Ovary (tissue), 7 donors: ENCODE measurements at regions not wholly inside any gene's neighbourhood (a gene's known extent, or its start where the extent isn't known, plus 50 kb on each side); places are given as distances from the start of the nearest gene placed in this dataset.

Experiments
- DNase-seq, 5 donors: peaks; one replicate each; pipeline ENCODE4 v3.0.0-alpha.2; 2019 to 2020
- H3K27ac ChIP-seq, 2 donors: fragments of 200-600 bp; one replicate each; pipeline versions ENCODE4 v1.5.1 to v1.8.0; 2019 to 2022
- H3K27me3 ChIP-seq: fragments of 200-600 bp; one replicate; pipeline ENCODE4 v1.8.0; 2022
- H3K36me3 ChIP-seq: fragments of 200-600 bp; sonication (generic); one replicate; pipeline ENCODE4 v1.5.1; 2019
- H3K4me1 ChIP-seq: one replicate; pipeline ENCODE4 v1.8.1; 2013; ENCODE audit warnings: mild to moderate bottlenecking, moderate library complexity; ENCODE audit not compliant: insufficient read depth
- H3K4me3 ChIP-seq: fragments of 200-600 bp; sonication (generic); one replicate; pipeline ENCODE4 v1.5.1; 2017
- H3K9me3 ChIP-seq, 2 donors: fragments of 200-600 bp in 1 of 2; sonication (generic) in 1 of 2; one replicate each; pipeline versions ENCODE4 v1.5.1 to v1.8.1; 2013 to 2019; ENCODE audit warnings: mild to moderate bottlenecking in 1 of 2, moderate library complexity in 1 of 2
- EP300 ChIP-seq: sonication (generic); formaldehyde crosslinking; IDR thresholded peaks from one replicate; pipeline ENCODE4 v1.6.1; 2017; ENCODE audit warnings: antibody characterized with exemption
- POLR2A ChIP-seq: fragments of 450-650 bp; IDR thresholded peaks from one replicate; pipeline ENCODE4 v1.6.1; 2017; ENCODE audit warnings: antibody characterized with exemption, mild to moderate bottlenecking, moderate library complexity
- WGBS, 3 donors: extraction: QIAGEN DNeasy Blood & Tissue Kit in 1 of 3; methylation state at CpG; one replicate each; pipeline versions ENCODE4 v1.1.5 to v1.1.7; 2013 to 2017; 5-methylcytosine and 5-hydroxymethylcytosine counted together
- intact Hi-C, 4 donors: fragments of 100-400 bp; cut with DNase I; formaldehyde crosslinking; loops; one replicate each; pipeline versions ENCODE4 v1.11.0 to v1.15.1; 2022 to 2023
- TF ChIP-seq, protein P1 (sequence below), 3 donors: fragments of 450-650 bp in 2 of 3; fragments of 200-600 bp in 1 of 3; IDR thresholded peaks; one replicate each; pipeline versions ENCODE4 v1.5.1 to v1.8.0; 2016 to 2022; ENCODE audit warnings: antibody characterized with exemption in 3 of 3, mild to moderate bottlenecking in 1 of 3
- donor health status: DM: no; HTN: no; CAD: no; lungs with moderate emphysema.
- donor health status: DM: no; HTN: no; CAD: no.
- donor health status: Bipolar disorder and iron deficiency.
- donor health status: DM: no; HTN: no; CAD: no.
- donor health status: DM: yes; HTN: yes; CAD: no.

DNA sequence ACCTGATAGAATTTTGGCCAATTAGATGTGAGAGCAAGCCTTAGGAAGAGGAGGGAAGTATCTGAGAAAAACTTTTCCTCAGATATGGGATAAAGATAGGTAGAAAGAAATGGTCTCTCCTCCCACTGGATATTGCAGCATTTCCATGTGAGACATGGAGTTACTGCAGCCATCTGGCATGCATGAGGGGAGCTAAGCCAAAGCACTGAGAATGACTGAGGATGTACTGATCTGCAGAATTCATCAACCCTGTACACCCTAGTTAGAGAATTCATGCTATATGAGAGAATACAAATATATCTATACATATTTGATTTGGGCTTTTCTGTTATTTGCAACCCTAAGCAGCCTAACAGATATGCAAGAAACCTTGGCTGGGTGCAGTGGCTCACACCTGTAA is 52.5 kb upstream of the RPL34 start:
- H3K4me3 ChIP-seq, result no peak overlapping the region
- H3K36me3 ChIP-seq, result no peaks in the 10 kb centered on the region
- intact Hi-C loops, result loop anchor here in 1 of 4 donors (10.0 kb wide), 1 partner anchor 543 kb away; no protein-coding TSS in a partner anchor
- TF ChIP-seq, protein P1, sequence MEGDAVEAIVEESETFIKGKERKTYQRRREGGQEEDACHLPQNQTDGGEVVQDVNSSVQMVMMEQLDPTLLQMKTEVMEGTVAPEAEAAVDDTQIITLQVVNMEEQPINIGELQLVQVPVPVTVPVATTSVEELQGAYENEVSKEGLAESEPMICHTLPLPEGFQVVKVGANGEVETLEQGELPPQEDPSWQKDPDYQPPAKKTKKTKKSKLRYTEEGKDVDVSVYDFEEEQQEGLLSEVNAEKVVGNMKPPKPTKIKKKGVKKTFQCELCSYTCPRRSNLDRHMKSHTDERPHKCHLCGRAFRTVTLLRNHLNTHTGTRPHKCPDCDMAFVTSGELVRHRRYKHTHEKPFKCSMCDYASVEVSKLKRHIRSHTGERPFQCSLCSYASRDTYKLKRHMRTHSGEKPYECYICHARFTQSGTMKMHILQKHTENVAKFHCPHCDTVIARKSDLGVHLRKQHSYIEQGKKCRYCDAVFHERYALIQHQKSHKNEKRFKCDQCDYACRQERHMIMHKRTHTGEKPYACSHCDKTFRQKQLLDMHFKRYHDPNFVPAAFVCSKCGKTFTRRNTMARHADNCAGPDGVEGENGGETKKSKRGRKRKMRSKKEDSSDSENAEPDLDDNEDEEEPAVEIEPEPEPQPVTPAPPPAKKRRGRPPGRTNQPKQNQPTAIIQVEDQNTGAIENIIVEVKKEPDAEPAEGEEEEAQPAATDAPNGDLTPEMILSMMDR (IDR thresholded peaks at IDR 0.05), result no peak
- TF ChIP-seq EP300 (no peak), POLR2A (no peak)
- DNase-seq, result no peak
- no peaks in the 10 kb centered on the region for H3K9me3 ChIP-seq
- no peak overlapping the region for H3K27ac ChIP-seq
- no peaks in the 10 kb centered on the region for H3K4me1 ChIP-seq
- H3K27me3 ChIP-seq, result no peaks in the 10 kb centered on the region

DNA sequence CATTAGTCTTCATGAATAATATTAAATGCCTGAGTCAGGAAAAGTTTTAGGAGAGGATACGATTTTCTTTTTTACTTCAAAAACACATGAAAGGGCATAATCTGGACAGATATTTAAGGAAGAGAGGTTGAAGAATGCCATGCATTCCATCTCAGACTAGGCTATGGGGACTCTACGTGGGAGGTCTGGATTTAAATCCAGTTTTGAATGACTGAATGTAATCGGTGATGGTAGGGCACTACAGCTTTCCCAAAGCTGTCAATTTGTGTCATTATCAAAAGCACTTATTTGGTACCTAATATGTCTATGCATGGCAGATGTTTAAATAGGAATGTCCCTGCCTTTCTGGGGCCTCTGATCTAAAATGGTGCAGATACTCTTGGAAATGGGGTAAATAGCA is 59.3 kb upstream of the RPL34 start:
- TF ChIP-seq POLR2A (no peak), EP300 (no peak)
- TF ChIP-seq, protein P1 (IDR thresholded peaks at IDR 0.05), result no peak
- Histone ChIP-seq H3K9me3 (no peaks in the 10 kb centered on the region), H3K36me3 (no peaks in the 10 kb centered on the region), H3K4me1 (no peaks in the 10 kb centered on the region), H3K4me3 (no peak overlapping the region), H3K27ac (no peak overlapping the region), H3K27me3 (no peaks in the 10 kb centered on the region)
- WGBS, 3 donors, result 24 to 35% (median 25%) methylated on average over 3 of the region's 3 CpGs
- DNase-seq, result no peak
- intact Hi-C loops, result loop anchor here in 1 of 4 donors (10.0 kb wide), 1 partner anchor 536 kb away; no protein-coding TSS in a partner anchor

- intact Hi-C loops, result loop anchor here in 1 of 4 donors (10.0 kb wide), 1 partner anchor 536 kb away; no protein-coding TSS in a partner anchor
- 24 to 33% (median 27%) methylated on average over 4 of the region's 4 CpGs for WGBS, 3 donors
- Histone ChIP-seq H3K27ac (no peak overlapping the region), H3K4me1 (no peaks in the 10 kb centered on the region), H3K4me3 (no peak overlapping the region), H3K36me3 (no peaks in the 10 kb centered on the region), H3K27me3 (no peaks in the 10 kb centered on the region), H3K9me3 (no peaks in the 10 kb centered on the region)
- TF ChIP-seq EP300, result no peak
- no peak for TF ChIP-seq POLR2A
- TF ChIP-seq, protein P1 (IDR thresholded peaks at IDR 0.05), result no peak
- DNase-seq, result no peak
These were observed 59.8 kb upstream of the RPL34 start for GRCh38 chr4:108560616-108561015.

DNA sequence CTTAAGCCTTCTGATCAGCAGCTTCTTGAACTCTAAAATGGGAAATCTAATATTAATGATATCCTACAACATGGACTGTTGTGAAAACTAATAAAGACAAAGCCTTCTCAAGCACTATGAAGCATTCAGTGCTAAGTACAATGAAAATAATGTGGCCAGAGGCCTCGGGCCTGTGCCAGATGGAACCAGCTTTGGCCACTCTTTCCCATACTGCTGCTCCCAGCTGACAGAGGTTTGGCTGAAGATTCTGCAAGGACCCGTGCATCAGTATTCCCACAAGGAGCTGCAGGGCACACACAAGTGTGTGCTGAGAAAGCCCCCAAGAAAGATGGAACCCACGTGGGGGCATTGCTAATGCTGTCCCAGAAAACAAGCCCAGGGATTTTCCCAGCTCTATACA is 60.5 kb upstream of the RPL34 start:
- no peak for TF ChIP-seq POLR2A
- TF ChIP-seq, protein P1 (IDR thresholded peaks at IDR 0.05), result no peak
- no peak for TF ChIP-seq EP300
- Histone ChIP-seq H3K4me3 (no peak overlapping the region), H3K27me3 (no peaks in the 10 kb centered on the region), H3K27ac (no peak overlapping the region), H3K9me3 (no peaks in the 10 kb centered on the region), H3K4me1 (no peaks in the 10 kb centered on the region), H3K36me3 (no peaks in the 10 kb centered on the region)
- 62 to 67% (median 63%) methylated on average over 3 of the region's 3 CpGs for WGBS, 3 donors
- no peak for DNase-seq
- intact Hi-C loops, result loop anchor here in 1 of 4 donors (10.0 kb wide), 1 partner anchor 535 kb away; no protein-coding TSS in a partner anchor
